Kidney capillary endothelial cell (primary cell): ENCODE measurements at regions not wholly inside any gene's neighbourhood (a gene's known extent, or its start where the extent isn't known, plus 50 kb on each side); places are given as distances from the start of the nearest gene placed in this dataset.
"Not testable (repeated sequence)": the region's sequence is repeated elsewhere in the genome, so short reads cannot be mapped to it uniquely, and the experiment has no call there.

ENCODE experiments used
- DNase-seq: peaks from one replicate; pipeline ENCODE4 v3.0.0-alpha.2; 2018; ENCODE audit warnings: low spot score

- no peak for DNase-seq
Observed at GRCh38 chr2:175684466-175684865, 317.6 kb downstream of the LNPK start.

GRCh38 chr2:175679728-175680127 lies 322.3 kb downstream of the LNPK start:
- no peak for DNase-seq

- DNase-seq: no peak
Observed at GRCh38 chr2:175679231-175679630, 322.8 kb downstream of the LNPK start.

- no peak for DNase-seq
Observed at GRCh38 chr2:175677880-175678279, 324.2 kb downstream of the LNPK start.

- no peak for DNase-seq
Observed at GRCh38 chr2:175676813-175677212, 325.3 kb downstream of the LNPK start.

GRCh38 chr2:175668804-175669203 lies 333.3 kb downstream of the LNPK start:
- DNase-seq: not testable (repeated sequence)

- DNase-seq: no peak
Observed at GRCh38 chr2:175662335-175662734, 339.7 kb downstream of the LNPK start.

GRCh38 chr2:175648577-175649063 lies 353.4 kb downstream of the LNPK start:
- no peak for DNase-seq

GRCh38 chr2:175647058-175647457 lies 355.0 kb downstream of the LNPK start:
- no peak for DNase-seq

GRCh38 chr2:175640655-175641054 lies 361.4 kb downstream of the LNPK start:
- DNase-seq: no peak

GRCh38 chr2:175633227-175633626 lies 368.8 kb downstream of the LNPK start:
- no peak for DNase-seq

GRCh38 chr2:175631245-175631623 lies 370.8 kb downstream of the LNPK start:
- no peak for DNase-seq

GRCh38 chr2:175630280-175631244 lies 371.5 kb downstream of the LNPK start:
- no peak for DNase-seq

- DNase-seq: no peak
Observed at GRCh38 chr2:175628243-175628642, 373.8 kb downstream of the LNPK start.

- DNase-seq: no peak
Observed at GRCh38 chr2:175627405-175627804, 374.7 kb downstream of the LNPK start.

- no peak for DNase-seq
Observed at GRCh38 chr2:175626796-175627195, 375.3 kb downstream of the LNPK start.

- no peak for DNase-seq
Observed at GRCh38 chr2:175624785-175625184, 377.3 kb downstream of the LNPK start.

- no peak for DNase-seq
Observed at GRCh38 chr2:175624211-175624761, 377.8 kb downstream of the LNPK start.

GRCh38 chr2:175621821-175622220 lies 380.2 kb downstream of the LNPK start:
- DNase-seq: no peak

GRCh38 chr2:175620106-175620505 lies 382.0 kb downstream of the LNPK start:
- no peak for DNase-seq

- DNase-seq: no peak
Observed at GRCh38 chr2:175619179-175620045, 382.7 kb downstream of the LNPK start.

- DNase-seq: no peak
Observed at GRCh38 chr2:175612280-175612679, 389.8 kb downstream of the LNPK start.
